HG03280 (cell line): ENCODE measurements at regions not wholly inside any gene's neighbourhood (a gene's known extent, or its start where the extent isn't known, plus 50 kb on each side); places are given as distances from the start of the nearest gene placed in this dataset.

Source experiments
- ATAC-seq: cut with Tn5 transposase; IDR thresholded peaks from one replicate; pipeline ENCODE4 v1.9.1; 2021; ENCODE audit warnings: mild to moderate bottlenecking, moderate library complexity; ENCODE audit not compliant: unreplicated experiment

DNA sequence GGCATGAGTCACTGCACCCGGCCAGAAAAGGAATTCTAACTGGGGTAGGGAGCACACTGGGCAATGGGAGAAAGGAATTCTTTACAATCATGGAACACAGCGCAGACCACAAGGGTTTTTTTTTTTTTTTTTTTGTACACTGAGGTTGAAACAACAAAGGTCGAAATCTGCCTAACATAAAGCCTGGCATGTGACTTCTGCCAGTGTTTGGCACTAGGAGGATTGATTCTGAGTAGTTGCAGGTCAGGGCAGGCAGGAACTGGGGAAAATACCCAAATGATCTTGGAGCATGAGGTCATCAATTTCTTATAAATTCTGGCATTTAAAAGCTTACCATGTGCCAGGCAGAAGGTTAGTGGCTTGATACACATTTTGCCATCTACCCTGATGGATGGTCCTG, 202.0 kb upstream of the SNX19 start:
- no peak for ATAC-seq

DNA sequence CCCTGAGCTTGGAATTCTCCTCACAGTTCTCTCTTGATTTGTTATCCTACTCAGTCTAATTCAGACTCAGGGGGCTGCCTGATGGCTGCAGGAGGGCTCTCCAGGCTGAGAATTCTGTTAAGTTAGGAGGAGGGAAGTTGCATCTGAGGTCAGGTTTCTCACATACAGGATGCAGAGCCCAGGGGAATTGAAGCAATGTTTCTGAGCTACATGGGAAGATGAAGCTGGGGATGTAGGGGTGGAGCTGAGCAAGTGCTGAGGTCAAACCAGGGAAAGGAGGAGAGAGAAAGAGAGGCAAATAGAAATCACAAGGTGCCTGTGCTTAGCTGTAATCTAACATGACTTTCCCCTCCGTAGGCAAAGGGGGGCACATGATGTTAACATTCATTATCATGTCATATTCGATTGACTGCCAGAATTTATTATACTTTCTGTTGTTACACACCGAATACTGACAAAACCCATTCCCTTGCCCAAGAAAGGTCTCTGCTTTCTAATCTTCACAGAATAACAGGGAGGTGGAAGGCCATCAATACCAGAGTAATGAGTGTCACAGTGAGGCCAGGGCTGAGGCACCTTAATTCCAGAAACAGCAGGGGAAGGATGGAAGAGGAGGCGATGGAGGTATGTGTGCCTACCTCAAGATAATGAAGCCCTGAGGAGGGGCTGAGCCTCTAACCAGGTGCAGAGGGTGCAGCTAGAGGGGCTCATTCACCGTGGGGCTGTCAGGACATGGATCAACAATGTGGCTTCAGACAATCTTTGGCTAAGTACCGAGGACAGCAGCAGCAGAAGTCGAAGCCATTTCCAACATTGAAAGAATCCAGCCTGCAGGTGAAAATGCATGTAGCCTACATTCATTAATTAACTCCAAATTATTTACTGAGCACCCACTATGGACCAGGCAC, 205.4 kb upstream of the SNX19 start:
- no peak for ATAC-seq

DNA sequence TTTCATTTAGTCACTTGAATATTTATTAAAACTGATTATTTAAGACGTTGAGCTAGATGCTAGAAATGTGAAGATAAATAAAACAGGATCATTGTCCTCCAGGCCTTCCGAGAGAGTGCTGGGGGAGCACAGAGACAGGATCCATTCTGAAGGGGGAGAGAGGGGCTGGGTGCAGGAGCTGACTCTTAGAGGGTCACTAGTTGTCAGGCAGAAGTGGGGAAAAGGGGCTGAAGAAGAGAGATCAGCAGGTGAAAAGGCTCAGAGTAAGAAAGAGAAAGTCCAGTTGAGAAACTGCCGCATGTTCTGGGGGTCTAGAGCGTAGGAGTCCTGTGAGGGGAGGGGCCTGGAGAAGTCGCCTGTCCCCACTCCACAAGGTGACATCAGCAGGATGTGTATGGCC, 206.2 kb upstream of the SNX19 start:
- no peak for ATAC-seq

DNA sequence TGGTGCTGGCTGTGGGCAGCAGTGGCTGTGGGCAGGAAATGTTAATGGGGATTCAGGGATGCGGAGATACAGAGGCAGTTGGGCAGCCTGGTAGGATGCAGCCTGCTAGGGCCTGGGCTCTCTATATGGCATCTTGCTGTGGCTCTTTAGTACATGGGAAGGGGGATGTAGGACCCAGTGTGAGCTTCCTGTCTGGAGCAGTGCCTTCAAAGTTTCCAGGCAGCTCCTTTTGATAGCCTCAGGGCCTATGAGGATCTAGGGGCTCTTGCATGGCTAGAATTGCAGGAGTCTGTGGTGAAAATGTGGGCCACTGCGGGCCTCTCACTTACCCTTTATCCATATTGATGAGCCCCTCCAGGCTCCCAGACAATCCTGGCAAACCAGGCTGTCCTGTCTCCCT, 213.2 kb upstream of the SNX19 start:
- no peak for ATAC-seq

DNA sequence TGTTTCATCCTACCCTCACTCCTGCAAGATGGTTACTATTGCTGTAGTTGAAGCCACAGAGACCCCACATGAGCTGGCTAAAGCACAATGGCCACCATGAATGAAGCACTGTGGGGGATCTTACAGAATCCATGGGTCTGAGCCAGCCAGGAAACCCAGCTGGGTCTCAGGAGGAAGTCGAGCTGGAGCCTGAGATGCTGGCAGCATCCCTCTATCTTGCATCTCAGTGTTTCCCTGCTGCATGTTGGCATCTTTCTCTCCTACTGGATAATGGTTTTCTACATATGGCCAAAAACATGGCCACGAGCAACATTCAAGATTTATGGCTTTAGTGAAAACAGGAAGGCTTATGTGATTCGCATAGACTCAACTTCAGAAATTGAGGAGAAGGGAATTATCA, 219.3 kb upstream of the SNX19 start:
- ATAC-seq, result no peak

DNA sequence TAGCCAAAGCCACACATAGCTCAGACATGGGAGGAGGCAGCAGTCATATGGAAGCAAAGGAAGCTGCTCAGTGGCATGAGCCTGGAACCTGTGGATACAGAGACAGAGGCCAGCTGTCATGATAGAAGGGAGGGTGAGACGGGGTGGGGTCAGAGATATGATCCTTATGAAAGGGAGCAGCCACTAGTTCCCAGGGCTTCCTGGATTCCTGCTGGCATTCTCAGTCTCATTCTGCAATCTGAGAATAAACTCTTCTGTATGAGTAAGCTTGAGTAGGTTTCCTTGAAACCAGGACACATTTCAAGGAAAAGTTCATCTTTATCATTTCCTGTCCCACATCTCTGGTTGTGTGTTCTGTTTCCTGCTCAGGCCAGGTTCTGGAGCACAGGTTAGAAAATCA, 220.2 kb upstream of the SNX19 start:
- no peak for ATAC-seq

DNA sequence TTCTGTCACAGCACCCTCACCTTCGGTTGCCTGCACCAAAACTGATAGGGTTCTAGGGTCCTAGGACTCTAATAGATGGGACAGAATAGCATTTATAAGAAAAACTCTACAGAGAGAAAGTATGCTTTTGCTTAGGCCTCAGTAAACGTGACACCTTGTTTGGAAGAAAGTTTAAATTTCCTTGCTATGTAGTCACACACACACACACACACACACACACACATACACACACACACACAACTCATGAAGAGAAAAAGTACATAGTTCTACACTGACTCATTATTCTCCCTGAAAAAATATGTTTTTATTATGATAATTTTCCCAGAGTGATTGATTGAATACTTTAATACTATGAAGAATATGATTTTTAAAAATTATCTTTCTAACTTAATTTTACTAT, 220.8 kb upstream of the SNX19 start:
- ATAC-seq, result no peak

DNA sequence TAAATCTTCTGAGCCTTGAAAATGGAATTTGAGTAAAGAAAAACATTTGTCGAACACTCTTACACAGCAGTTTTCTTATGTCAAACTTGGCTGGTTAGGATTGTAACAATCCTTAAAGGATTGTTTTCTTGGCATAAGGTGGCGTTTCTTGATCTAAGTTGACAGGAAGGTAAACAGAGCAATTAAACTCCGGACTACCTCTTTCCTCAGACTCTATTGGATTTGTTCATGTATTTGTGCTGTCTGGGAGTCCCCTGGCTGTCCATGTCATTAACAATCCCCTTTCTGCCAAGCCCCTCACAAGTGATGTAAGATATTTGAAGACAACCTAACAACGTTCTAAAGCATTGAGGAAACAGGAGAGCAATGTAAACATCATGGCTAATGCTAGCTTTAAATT, 222.5 kb upstream of the SNX19 start:
- no peak for ATAC-seq

DNA sequence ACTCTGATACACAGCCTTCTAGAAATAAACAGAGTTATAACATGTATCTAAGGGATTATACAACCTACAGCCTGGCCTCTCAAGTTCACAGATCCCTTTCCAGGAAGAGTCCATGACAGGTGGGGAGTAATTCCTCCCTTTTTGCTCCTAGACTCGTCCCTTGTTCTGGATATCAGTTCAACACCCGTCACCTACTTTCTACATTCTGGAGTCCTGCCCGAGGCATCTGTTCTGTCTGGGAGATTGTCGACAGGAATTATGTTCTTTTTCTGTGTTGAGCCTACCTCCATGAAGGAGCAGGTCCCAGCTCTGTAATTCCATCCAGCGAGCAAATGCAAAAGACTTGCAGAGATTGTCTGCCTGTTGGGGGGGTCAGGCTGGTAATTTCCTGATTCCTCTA, 224.6 kb upstream of the NTM start:
- ATAC-seq, result no peak

DNA sequence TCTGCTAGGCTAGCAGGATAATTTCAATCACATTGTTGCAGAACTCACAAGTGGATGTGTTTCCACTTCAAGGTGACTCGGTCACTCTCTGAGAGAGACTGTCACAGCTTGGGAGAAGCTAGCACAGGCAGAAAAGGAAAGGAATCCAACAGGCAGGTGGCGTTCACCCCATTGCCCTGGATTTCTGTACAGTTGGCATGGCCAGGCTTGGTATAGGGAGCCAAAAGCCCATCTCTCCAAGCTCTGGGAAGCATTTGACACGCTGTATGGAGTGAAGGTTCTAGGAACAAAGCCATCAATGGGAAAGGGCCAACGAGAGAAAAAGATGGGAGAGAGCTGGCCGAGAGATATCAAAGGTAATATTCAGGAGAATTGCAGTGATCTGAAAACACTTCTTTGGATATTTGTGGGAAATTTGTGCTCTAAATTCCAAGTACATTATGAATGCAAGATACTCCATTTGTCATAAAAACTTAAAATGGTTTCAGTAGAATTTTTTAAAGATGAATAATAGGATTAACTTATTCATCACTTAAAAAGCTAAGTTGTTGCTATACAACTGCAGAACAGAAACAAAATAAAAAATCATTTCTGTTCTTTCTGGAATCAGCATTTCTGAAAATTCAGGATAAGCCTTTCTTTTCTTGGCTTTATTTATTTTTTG, 223.5 kb upstream of the NTM start:
- no peak for ATAC-seq

DNA sequence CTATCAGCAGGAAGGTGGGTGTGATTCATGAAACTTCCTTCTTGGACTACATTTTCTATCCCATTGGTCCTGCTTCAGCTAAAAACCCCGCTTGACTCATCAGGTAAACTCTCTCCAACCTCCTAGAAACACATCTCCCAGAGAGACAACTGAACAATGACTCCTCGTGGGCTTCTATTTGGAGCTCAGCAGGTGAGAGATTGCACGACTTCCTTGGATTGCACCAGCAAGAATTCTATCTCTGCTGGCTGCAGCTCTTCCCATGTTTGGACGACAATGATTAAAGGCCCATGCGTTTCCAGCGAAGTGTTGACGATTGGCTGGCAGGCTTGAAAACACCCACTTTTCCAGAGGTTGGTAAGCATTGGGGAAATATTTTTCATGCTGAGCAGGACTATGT, 216.1 kb upstream of the NTM start:
- ATAC-seq, result no peak

DNA sequence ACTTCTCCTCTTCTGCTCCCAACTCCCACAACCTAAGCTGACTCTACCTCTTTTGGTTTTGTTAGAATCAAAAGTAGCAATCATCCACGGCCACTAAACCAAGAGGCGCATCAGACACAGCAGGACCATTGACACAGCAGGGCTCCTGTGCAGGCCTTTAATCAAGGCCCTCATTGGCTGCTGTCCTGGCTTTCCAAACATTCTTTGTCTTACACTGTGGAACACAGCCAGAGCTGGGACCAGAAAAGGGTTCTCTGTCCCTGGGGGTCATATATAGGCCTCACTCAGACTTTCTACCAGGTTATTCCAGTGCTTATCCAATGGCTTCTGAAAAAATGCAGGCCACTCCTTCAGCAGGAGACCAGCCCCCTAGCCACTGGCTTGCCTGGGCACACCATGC, 212.7 kb upstream of the NTM start:
- no peak for ATAC-seq

DNA sequence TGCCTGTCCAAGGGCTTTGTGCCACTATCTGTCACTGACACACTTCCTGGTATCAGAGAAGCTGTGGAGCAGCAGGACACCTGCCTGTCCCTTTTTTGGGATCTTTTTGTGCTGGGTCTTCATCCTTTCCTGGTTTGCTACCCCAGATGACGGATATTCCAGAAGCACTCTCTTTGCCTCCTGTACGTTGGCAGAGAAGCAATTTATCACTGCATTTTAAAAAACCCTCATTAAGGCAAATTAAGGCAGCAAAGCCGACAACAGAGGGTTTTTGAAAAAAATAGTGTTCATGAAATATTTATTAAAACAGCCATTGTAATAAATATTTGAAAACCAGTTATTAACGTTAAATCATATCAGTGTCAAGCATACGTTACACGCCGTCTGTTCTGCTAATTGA, 209.6 kb upstream of the NTM start:
- ATAC-seq, result no peak

DNA sequence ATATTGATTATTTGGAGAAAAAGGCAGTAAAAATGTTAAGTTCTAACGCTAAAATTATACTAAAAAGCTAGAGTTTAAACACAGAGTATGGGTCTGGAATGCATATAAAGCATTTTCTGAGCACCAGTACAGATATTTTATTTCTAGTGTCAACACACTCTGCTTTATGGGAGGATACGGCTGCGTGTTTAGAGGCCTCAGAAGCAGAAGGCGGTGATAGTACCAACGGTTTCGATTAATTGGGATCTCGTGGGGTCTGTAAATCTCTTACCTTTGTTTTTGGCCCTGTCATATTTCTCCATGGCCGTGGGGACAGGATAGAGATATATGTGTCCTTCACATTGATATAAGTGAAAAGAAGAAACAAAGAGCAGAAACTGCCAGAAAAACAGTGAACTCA, 206.8 kb upstream of the NTM start:
- no peak for ATAC-seq

DNA sequence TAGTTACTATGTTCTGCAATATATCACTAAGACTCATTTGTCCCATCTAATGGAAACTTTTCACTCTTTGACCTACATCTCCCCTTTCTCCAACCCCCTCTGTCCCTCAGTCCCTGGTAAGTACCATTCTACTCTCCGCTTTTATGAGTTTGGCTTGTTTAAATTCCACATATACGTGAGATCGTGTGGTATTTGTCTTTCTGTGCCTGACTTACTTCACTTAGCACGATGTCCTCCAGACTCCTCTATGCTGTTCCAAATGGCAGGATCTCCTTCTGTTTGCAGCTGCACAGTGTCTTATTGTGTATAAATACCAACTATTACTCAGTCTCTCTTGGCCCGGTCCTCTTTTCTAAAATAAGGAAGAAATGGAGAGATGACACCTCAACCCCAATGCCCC, 205.4 kb upstream of the NTM start:
- no peak for ATAC-seq

DNA sequence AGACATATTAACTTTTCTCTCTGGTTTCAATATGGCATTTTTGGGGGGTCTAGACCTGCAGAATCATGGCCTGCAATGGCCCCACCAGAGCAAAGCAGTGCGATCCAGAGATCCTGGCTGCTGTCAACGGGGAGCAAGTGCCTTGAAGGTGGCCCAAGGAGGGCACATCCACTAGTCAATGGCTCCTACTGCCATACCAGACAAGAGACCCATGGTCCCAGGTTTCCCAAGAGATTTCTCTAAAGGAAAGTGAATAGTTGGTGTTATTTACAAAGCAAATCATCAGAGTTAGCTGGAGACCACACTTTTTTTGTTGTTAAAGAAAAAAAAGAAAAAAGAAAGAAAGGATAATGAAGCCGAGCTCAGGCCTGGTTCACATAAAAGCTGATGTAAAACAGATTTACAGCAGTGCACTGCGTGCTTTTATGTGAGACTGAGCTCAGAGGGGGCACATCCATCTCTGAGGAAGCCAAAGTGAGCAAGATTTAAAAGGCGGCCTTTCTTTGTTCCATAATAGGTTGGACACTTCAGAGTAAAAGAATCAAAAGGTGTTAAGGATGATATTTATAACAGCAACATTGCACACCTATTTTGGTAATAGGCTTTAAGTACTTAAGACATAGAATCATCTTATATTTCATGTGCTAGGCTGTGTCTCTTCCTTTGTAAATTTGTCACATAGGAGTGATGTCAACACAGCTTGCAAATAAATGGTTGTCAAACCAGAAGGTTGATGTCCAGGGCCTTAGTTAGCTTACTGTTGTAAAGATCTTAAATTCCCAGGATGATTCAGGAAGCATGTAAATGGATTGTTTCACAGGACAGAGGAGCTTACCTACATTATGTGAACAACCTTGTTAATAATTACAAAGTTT, 201.3 kb upstream of the NTM start:
- ATAC-seq, result no peak

DNA sequence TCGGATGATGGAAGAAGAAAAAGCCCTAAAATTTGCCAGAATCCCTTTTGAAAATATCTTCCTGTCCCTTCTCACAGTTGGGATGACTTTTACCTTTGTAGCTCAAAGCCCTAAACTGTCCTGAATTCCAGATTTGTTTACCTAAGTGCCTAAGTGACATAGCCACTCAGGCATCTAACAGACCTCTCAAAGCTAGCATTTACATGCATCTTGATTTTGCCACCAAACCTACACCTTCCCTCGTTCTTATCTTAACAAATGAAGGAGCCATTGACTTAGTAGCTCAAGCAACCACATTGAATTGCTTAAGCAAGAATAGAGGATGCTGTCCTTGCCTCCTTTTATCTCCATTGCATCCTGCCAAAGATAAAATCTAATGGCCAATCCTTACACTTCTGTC, 198.4 kb upstream of the NTM start:
- ATAC-seq, result no peak

DNA sequence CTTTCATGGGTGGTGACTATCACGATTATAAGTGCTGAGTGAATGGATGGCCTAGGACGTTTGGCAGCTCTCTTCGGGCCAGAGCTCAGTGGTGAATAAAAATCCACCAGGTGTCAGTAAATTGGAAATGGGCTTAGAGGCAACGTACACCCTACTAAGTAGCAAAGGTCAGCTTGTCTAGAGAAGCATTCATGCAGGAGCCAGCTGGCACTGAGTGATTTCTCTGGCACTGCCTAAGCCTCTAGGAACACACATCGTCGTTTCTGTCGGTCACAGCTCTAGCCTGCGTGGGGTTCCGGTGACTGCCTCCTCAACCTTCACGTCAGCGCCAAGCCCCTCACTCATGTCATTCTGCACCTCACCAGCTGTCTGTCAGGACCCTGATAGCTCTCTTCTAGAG, 192.4 kb upstream of the NTM start:
- no peak for ATAC-seq

DNA sequence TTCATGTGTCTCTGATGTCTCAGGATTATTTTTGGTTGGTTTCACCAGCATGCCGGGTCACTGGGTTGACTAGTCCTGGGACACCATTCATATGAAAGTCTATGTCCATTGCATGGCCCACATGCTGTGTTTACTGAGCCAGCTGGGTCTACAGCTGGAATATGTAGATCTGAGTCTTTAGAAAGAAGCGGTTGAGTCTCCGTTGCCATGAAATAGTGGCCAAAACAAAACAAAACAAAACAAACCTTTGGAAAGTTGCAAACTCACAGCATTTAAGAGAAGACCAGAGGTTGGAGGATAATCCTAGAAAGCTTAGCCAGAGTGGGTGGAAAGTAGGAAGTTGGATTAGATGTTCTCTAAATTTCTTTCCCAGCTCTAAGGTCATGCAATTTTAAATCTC, 191.8 kb upstream of the NTM start:
- no peak for ATAC-seq

DNA sequence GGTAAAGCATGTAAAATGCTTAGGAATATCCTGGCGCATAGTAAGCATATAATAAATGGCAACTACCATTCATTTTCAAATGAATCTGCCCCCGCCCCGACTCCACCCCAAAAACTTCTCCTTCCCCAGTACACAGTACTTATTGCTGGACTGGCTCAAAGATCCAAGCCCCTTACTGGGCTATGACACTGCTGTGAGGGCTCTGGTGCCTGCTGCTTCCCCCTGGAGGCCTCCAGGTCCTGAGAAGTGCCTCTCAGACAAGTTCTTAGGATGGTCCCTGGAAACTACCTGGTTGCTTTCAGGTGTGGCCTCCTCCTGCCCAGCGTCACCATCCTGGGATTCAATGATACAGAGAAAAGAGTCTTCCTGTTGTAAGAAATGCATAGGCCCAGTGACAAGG, 190.6 kb upstream of the NTM start:
- ATAC-seq, result no peak

DNA sequence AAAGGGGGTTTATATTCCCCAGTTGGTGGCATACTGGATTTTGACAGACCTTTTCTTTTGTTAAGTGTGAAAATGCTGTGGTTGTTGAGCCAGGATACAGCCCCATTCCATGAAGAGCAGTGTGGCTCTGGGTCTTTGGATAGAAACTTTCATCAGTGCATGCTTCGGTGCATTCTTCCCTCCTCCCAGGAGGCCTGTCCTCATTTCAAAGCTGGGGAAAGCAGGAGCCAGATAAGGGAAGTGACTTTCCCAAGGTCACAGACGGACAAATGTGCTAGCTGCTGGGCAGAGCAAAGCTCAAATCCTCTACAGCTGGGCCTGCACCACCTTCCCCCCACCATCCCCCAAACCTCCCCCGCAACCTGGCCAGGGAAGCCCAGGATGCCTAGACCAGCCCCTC, 184.5 kb upstream of the NTM start:
- no peak for ATAC-seq

DNA sequence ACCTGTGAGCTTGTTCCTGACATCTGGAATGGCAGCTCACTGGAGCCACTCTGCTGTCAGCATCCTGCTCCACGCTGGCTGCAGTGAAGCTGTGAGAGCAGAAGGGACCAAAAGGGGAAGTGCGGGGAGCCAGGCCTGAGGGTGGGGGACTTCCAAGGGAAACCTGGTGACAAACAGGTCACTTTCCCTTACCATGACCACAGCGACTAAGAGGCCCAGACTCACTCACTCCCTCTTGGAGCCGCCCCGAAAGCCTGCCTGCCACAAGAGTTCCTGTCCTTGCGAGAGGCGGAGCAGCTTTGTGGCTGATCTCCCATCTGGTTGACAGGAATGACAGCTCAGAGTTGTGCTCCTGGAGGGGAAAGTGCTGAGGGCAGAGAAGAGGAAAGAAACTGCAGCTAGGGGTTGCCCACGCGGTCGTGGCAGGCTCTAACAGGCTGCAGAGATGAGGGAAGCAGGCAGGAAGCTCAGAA, 183.8 kb upstream of the NTM start:
- peak; percentile 92 for ATAC-seq
